ENCODE measurements at regions not wholly inside any gene's neighbourhood (a gene's known extent, or its start where the extent isn't known, plus 50 kb on each side); places are given as distances from the start of the nearest gene placed in this dataset.

DNA sequence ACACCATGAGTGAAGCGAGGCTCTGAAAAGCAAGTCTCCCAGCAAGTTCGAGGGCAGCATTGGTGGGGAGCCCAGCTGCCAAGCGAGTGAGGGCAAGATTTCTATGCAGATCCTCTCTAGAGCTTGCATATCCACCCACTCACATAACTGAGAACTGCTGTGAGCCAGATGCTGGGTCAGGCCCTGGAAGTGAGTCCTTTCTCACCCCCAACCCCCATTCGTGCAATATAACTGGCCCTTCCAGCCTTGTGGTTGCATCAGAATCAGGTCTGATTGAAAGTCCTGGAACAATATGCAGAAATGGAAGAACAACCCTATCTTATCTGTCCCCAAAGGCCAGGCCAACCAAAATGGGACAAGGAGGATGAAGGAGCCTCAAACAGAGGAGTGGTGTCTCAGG is 146.6 kb downstream of the IRX5 start:
- TF ChIP-seq, protein P1, sequence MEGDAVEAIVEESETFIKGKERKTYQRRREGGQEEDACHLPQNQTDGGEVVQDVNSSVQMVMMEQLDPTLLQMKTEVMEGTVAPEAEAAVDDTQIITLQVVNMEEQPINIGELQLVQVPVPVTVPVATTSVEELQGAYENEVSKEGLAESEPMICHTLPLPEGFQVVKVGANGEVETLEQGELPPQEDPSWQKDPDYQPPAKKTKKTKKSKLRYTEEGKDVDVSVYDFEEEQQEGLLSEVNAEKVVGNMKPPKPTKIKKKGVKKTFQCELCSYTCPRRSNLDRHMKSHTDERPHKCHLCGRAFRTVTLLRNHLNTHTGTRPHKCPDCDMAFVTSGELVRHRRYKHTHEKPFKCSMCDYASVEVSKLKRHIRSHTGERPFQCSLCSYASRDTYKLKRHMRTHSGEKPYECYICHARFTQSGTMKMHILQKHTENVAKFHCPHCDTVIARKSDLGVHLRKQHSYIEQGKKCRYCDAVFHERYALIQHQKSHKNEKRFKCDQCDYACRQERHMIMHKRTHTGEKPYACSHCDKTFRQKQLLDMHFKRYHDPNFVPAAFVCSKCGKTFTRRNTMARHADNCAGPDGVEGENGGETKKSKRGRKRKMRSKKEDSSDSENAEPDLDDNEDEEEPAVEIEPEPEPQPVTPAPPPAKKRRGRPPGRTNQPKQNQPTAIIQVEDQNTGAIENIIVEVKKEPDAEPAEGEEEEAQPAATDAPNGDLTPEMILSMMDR (IDR thresholded peaks at IDR 0.05; ENCODE audit: insufficient read depth, low read length, missing control alignments): no peak
- ChIA-PET POLR2A (no interaction called here), CTCF (no interaction called here)
- DNase-seq (ENCODE audit: low read depth, low spot score): no peak
- no peak overlapping the region for H3K4me3 ChIP-seq (ENCODE audit: low read depth, low read length)

DNA sequence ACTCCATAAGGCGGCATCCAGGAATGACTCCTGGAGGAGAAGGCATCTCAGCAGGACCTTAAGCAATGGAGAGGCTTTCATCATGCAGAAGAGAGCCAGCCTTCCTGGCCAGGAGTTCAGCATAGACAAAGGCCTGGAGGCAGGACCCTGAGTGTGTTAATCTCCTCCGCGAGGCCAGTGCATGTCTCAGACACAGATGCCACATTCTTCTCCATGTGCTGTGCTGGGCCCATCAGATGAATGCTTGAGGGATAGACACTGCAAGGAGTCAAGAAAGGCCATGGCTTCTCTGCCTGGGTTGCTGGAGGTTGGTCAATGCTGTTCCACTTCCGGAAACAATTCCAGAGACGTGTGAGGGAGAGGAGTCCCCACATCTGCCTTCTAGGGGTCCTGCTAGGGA is 147.5 kb downstream of the IRX5 start:
- ChIA-PET CTCF (no interaction called here), POLR2A (no interaction called here)
- DNase-seq (ENCODE audit: low read depth, low spot score): no peak
- no peak overlapping the region for H3K4me3 ChIP-seq (ENCODE audit: low read depth, low read length)
- TF ChIP-seq, protein P1 (IDR thresholded peaks at IDR 0.05; ENCODE audit: insufficient read depth, low read length, missing control alignments): no peak

GRCh38 chr16:55078699-55079410 is 148.2 kb downstream of the IRX5 start:
- no peak for DNase-seq (ENCODE audit: low read depth, low spot score)
- ChIA-PET CTCF (no interaction called here), POLR2A (no interaction called here)
- TF ChIP-seq, protein P1 (IDR thresholded peaks at IDR 0.05; ENCODE audit: insufficient read depth, low read length, missing control alignments): no peak
- H3K4me3 ChIP-seq (ENCODE audit: low read depth, low read length): no peak overlapping the region

DNA sequence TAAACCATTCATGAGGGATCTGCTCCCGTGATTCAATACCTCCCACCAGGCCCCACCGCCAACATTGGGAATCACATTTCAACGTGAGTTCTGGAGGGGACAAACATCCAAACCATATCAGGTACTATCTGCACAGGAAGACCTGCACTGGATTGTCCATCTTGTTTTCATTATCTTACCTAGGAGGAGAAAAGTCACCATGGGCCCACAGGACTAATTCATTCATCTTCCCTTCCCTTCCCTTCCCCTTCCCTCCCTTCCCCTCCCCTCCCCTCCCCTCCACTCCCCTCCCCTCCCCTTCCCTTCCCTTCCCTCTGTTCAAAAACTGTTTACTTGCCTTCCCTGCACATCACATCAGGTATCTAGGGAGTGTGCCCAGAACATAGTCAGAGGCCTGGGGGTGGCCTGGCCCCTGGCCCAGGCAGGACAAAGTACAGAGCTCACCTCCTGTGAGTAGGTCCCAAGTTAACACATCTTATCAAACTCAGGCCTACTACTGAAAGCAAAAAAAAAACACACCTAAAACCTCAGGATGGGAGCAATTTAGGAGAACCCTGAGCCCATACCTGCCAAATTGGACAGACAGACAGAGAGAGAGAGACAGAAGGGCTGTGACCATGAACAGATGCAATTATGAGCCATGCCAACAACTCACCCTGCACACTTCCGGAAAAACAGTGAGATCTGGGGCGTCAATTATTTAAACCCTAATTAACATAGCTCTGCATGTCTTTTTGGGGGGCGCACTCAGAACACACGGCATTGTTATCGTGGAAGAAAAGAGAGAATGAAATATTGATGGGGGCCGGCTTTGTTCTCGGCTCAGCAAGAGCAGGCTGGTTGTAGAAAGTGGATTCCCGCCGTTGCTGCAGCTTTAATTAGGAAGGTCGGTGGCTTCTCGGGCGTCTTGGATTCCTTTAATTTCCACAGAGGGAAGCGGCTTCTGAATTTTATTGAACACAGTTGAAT is 151.2 kb downstream of the IRX5 start:
- CTCF ChIA-PET: no interaction called here
- DNase-seq (ENCODE audit: low read depth, low spot score): no peak
- H3K4me3 ChIP-seq (ENCODE audit: low read depth, low read length): no peak overlapping the region
- TF ChIP-seq, protein P1 (IDR thresholded peaks at IDR 0.05; ENCODE audit: insufficient read depth, low read length, missing control alignments): no peak
- POLR2A ChIA-PET: no interaction called here

GRCh38 chr16:55082591-55082976 is 151.9 kb downstream of the IRX5 start:
- no peak overlapping the region for H3K4me3 ChIP-seq (ENCODE audit: low read depth, low read length)
- ChIA-PET CTCF (no interaction called here), POLR2A (no interaction called here)
- TF ChIP-seq, protein P1 (IDR thresholded peaks at IDR 0.05; ENCODE audit: insufficient read depth, low read length, missing control alignments): no peak
- no peak for DNase-seq (ENCODE audit: low read depth, low spot score)

- TF ChIP-seq, protein P1 (IDR thresholded peaks at IDR 0.05; ENCODE audit: insufficient read depth, low read length, missing control alignments): no peak
- no peak for DNase-seq (ENCODE audit: low read depth, low spot score)
- ChIA-PET CTCF (no interaction called here), POLR2A (no interaction called here)
- H3K4me3 ChIP-seq (ENCODE audit: low read depth, low read length): no peak overlapping the region
These were observed 152.4 kb downstream of the IRX5 start for GRCh38 chr16:55083052-55083451.
